Panc1 (cell line): ENCODE measurements at regions not wholly inside any gene's neighbourhood (a gene's known extent, or its start where the extent isn't known, plus 50 kb on each side); places are given as distances from the start of the nearest gene placed in this dataset.

Experiments
- POLR2AphosphoS5 ChIP-seq: IDR thresholded peaks from 2 replicates; pipeline ENCODE4 v1.6.1; 2012; ENCODE audit warnings: mild to moderate bottlenecking, low read depth, low read length, moderate library complexity
- SIN3A ChIP-seq: IDR thresholded peaks from 2 replicates; pipeline ENCODE4 v1.6.1; 2012; ENCODE audit warnings: low read depth, mild to moderate bottlenecking, low read length, moderate library complexity, borderline replicate concordance; ENCODE audit not compliant: insufficient read depth
- TF ChIP-seq, protein P1 (sequence below): fragments of 450-650 bp; IDR thresholded peaks from 2 replicates; pipeline ENCODE4 v1.5.1; 2017; ENCODE audit warnings: mild to moderate bottlenecking
- TF ChIP-seq, protein P2 (sequence below), 2 experiments: IDR thresholded peaks; 2 replicates each; pipeline ENCODE4 v1.6.1; 2011 to 2012; ENCODE audit warnings: low read depth in 2 of 2, control low read depth in 1 of 2, low read length in 1 of 2, mild to moderate bottlenecking in 1 of 2, moderate library complexity in 1 of 2; ENCODE audit not compliant: insufficient read depth in 1 of 2

DNA sequence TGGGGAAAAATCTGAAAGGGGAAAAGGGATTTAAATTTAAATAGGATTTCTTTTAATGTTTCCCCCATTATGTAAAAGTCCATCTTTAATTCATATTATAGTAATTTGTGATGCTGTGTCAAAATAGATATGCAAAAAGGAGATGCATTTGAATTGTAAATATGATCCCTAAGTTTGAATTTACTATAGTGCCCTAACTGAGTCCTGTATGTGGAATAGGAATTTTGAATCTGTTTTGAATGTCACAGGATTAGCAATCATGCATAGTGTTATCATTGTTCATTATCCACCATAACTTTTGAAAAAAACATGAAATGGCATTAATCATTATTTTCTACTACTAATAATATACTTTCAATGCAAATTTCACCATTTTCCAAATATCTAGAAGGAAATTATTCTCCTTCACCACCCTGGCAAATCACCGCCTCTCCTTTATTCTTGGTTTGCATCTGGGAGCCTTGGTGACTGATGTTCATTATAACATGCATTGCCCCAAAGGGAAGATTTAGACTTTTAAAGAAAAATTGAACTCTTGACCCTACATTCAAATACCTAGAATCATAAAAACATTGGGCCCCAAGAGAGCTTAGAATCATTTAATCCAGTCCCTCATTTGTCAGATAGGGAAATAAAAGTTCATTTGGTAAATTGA is 341.5 kb upstream of the TMPO start:
- TF ChIP-seq, protein P1, sequence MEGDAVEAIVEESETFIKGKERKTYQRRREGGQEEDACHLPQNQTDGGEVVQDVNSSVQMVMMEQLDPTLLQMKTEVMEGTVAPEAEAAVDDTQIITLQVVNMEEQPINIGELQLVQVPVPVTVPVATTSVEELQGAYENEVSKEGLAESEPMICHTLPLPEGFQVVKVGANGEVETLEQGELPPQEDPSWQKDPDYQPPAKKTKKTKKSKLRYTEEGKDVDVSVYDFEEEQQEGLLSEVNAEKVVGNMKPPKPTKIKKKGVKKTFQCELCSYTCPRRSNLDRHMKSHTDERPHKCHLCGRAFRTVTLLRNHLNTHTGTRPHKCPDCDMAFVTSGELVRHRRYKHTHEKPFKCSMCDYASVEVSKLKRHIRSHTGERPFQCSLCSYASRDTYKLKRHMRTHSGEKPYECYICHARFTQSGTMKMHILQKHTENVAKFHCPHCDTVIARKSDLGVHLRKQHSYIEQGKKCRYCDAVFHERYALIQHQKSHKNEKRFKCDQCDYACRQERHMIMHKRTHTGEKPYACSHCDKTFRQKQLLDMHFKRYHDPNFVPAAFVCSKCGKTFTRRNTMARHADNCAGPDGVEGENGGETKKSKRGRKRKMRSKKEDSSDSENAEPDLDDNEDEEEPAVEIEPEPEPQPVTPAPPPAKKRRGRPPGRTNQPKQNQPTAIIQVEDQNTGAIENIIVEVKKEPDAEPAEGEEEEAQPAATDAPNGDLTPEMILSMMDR = no peak
- TF ChIP-seq SIN3A (no peak), POLR2AphosphoS5 (no peak)
- TF ChIP-seq, protein P2, sequence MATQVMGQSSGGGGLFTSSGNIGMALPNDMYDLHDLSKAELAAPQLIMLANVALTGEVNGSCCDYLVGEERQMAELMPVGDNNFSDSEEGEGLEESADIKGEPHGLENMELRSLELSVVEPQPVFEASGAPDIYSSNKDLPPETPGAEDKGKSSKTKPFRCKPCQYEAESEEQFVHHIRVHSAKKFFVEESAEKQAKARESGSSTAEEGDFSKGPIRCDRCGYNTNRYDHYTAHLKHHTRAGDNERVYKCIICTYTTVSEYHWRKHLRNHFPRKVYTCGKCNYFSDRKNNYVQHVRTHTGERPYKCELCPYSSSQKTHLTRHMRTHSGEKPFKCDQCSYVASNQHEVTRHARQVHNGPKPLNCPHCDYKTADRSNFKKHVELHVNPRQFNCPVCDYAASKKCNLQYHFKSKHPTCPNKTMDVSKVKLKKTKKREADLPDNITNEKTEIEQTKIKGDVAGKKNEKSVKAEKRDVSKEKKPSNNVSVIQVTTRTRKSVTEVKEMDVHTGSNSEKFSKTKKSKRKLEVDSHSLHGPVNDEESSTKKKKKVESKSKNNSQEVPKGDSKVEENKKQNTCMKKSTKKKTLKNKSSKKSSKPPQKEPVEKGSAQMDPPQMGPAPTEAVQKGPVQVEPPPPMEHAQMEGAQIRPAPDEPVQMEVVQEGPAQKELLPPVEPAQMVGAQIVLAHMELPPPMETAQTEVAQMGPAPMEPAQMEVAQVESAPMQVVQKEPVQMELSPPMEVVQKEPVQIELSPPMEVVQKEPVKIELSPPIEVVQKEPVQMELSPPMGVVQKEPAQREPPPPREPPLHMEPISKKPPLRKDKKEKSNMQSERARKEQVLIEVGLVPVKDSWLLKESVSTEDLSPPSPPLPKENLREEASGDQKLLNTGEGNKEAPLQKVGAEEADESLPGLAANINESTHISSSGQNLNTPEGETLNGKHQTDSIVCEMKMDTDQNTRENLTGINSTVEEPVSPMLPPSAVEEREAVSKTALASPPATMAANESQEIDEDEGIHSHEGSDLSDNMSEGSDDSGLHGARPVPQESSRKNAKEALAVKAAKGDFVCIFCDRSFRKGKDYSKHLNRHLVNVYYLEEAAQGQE (IDR thresholded peaks at IDR 0.05; ENCODE audit: insufficient read depth in 1 of 2, low read depth in 2 of 2, low read length in 1 of 2) = no peak
